ENCODE measurements at regions not wholly inside any gene's neighbourhood (a gene's known extent, or its start where the extent isn't known, plus 50 kb on each side); places are given as distances from the start of the nearest gene placed in this dataset.

GRCh38 chr4:53844133-53844532 is 220.3 kb downstream of the CHIC2 start:
- TF ChIP-seq CTCF (conservative IDR thresholded peaks at IDR 0.05; ENCODE audit: low read depth, low read length) (no peak), EZH2 (IDR thresholded peaks at IDR 0.05; ENCODE audit: borderline replicate concordance, low read depth, low read length, poor library complexity, severe bottlenecking) (no peak)
